KMS-11 (cell line): ENCODE measurements at regions not wholly inside any gene's neighbourhood (a gene's known extent, or its start where the extent isn't known, plus 50 kb on each side); places are given as distances from the start of the nearest gene placed in this dataset.
"Not testable (repeated sequence)": the region's sequence is repeated elsewhere in the genome, so short reads cannot be mapped to it uniquely, and the experiment has no call there.

ENCODE experiments used
- H2AFZ ChIP-seq: fragments of 200-600 bp; sonication (generic); 2 replicates; pipeline ENCODE4 v1.6.1; 2016; ENCODE audit warnings: antibody characterized with exemption, mixed run types, low read depth
- H3K27ac ChIP-seq: fragments of 200-600 bp; sonication (generic); 2 replicates; pipeline ENCODE4 v1.6.1; 2016; ENCODE audit warnings: mild to moderate bottlenecking, mixed run types
- H3K27me3 ChIP-seq: fragments of 200-600 bp; sonication (generic); 2 replicates; pipeline ENCODE4 v1.6.1; 2017; ENCODE audit warnings: mild to moderate bottlenecking, low read depth, mixed run types, moderate library complexity; ENCODE audit not compliant: insufficient read depth
- H3K36me3 ChIP-seq: fragments of 200-600 bp; sonication (generic); 2 replicates; pipeline ENCODE4 v1.6.1; 2017; ENCODE audit warnings: mild to moderate bottlenecking, mixed run types; ENCODE audit not compliant: insufficient read depth
- H3K4me1 ChIP-seq: fragments of 200-600 bp; sonication (generic); 2 replicates; pipeline ENCODE4 v1.6.1; 2016; ENCODE audit warnings: mild to moderate bottlenecking, low read depth, mixed run types; ENCODE audit not compliant: poor library complexity, severe bottlenecking
- H3K4me2 ChIP-seq: fragments of 200-600 bp; sonication (generic); 2 replicates; pipeline ENCODE4 v1.7.0; 2016; ENCODE audit warnings: mild to moderate bottlenecking, mixed run types
- H3K4me3 ChIP-seq: fragments of 200-600 bp; sonication (generic); IDR thresholded peaks from 2 replicates; pipeline ENCODE4 v1.6.1; 2017; ENCODE audit warnings: low read depth, low read length, mixed read lengths; ENCODE audit not compliant: insufficient read depth
- H3K79me2 ChIP-seq: fragments of 200-600 bp; sonication (generic); 2 replicates; pipeline ENCODE4 v1.6.1; 2016; ENCODE audit warnings: low read depth, mixed run types; ENCODE audit not compliant: insufficient read depth
- H3K9ac ChIP-seq: fragments of 200-600 bp; sonication (generic); 2 replicates; pipeline ENCODE4 v1.6.1; 2016; ENCODE audit warnings: mild to moderate bottlenecking, mixed run types
- H4K20me1 ChIP-seq: fragments of 200-600 bp; sonication (generic); 2 replicates; pipeline ENCODE4 v1.6.1; 2016; ENCODE audit warnings: mild to moderate bottlenecking, mixed run types; ENCODE audit not compliant: insufficient read depth
- CTCF ChIP-seq: fragments of 200-600 bp; sonication (generic); conservative IDR thresholded peaks from 2 replicates; pipeline ENCODE4 v1.6.1; 2017; ENCODE audit warnings: low read depth, mild to moderate bottlenecking, antibody characterized with exemption, low read length, moderate library complexity, mixed read lengths

- H4K20me1 ChIP-seq, H3K27me3 ChIP-seq, H3K4me3 ChIP-seq, H3K79me2 ChIP-seq, H3K4me1 ChIP-seq, H3K36me3 ChIP-seq, H3K4me2 ChIP-seq, H2AFZ ChIP-seq, H3K27ac ChIP-seq, H3K9ac ChIP-seq: not testable (repeated sequence)
These were observed 63.8 kb downstream of the OR4A15 start for GRCh38 chr11:55431541-55431940.

- no peak for TF ChIP-seq CTCF
These were observed 89.9 kb downstream of the OR4A15 start for GRCh38 chr11:55457641-55458040.

GRCh38 chr11:55459871-55460270 lies 92.1 kb downstream of the OR4A15 start:
- H3K4me2 ChIP-seq, H3K79me2 ChIP-seq, H3K27me3 ChIP-seq, H3K4me3 ChIP-seq, H4K20me1 ChIP-seq, H3K9ac ChIP-seq, H3K36me3 ChIP-seq, H3K4me1 ChIP-seq, H3K27ac ChIP-seq, H2AFZ ChIP-seq: not testable (repeated sequence)

More at GRCh38 chr11:55457641-55458040, 89.9 kb downstream of the OR4A15 start:
- Histone ChIP-seq H4K20me1 (no peaks in the 10 kb centered on the region), H3K9ac (no peak overlapping the region), H3K4me2 (no peak overlapping the region), H3K79me2 (no peaks in the 10 kb centered on the region), H2AFZ (no peak overlapping the region), H3K4me3 (no peak overlapping the region), H3K4me1 (peaks cover 7% of the 10 kb centered on the region), H3K36me3 (no peaks in the 10 kb centered on the region), H3K27me3 (no peaks in the 10 kb centered on the region), H3K27ac (no peak overlapping the region)

- TF ChIP-seq CTCF: no peak
- Histone ChIP-seq H3K27me3 (no peaks in the 10 kb centered on the region), H3K27ac (no peak overlapping the region), H3K36me3 (no peaks in the 10 kb centered on the region), H3K4me2 (no peak overlapping the region), H4K20me1 (no peaks in the 10 kb centered on the region), H3K4me1 (no peaks in the 10 kb centered on the region), H2AFZ (no peak overlapping the region), H3K9ac (no peak overlapping the region), H3K4me3 (no peak overlapping the region), H3K79me2 (no peaks in the 10 kb centered on the region)
These were observed 79.9 kb upstream of the OR4C15 start for GRCh38 chr11:55474321-55474720.

GRCh38 chr11:55481416-55481815 lies 72.9 kb upstream of the OR4C15 start:
- Histone ChIP-seq H2AFZ (no peak overlapping the region), H3K27me3 (no peaks in the 10 kb centered on the region), H3K4me3 (no peak overlapping the region), H4K20me1 (no peaks in the 10 kb centered on the region), H3K79me2 (no peaks in the 10 kb centered on the region), H3K4me2 (no peak overlapping the region), H3K9ac (no peak overlapping the region), H3K27ac (no peak overlapping the region), H3K4me1 (no peaks in the 10 kb centered on the region), H3K36me3 (no peaks in the 10 kb centered on the region)
- no peak for TF ChIP-seq CTCF
